ENCODE measurements at regions not wholly inside any gene's neighbourhood (a gene's known extent, or its start where the extent isn't known, plus 50 kb on each side); places are given as distances from the start of the nearest gene placed in this dataset.

DNA sequence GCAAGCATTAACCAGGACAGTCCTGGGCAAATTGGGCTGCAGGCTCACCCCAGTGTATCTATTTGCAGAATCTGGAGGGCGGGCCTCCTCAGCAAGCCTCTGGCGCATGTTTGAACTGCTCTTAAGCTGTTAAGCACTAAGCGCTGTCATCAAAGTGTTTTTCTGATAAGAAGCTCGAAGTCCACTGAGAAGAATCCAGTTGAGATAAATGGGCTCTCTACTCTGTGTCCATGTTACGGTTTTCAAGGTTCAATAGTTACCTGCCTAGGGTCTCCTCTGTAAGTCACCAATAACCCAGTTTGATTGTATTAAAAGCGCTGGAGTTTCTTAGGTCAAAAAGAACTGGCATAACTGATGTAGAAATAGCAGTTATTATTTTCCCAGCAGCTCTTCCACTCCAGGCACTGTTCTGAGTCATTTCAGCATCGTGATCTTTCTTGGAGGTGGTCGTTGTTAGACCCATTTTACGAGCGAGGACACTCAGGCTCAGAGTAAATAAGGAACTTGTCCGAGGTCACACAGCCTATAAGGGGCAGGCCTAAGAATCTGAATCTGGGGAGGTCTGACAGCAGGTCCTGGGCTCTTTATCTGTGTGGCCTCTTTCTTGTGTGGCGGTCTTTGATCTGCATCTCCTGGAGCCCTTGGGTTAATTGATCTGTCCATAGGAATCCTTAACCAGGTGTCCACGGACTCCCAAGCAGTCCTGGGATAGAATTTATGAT is 207.4 kb upstream of the ZNF217 start:
- no peaks in the 10 kb centered on the region for H3K4me1 ChIP-seq (ENCODE audit: control insufficient read depth in 2 of 2, insufficient read depth in 2 of 2, low read length in 2 of 2)
- H3K27ac Mint-ChIP-seq = no peak overlapping the region
- POLR2A ChIA-PET = interaction anchor here (0.6 kb wide), 1 partner anchor 14 kb away, joined by 4 read pairs; no protein-coding TSS in a partner anchor
- H3K4me1 Mint-ChIP-seq = no peaks in the 10 kb centered on the region
- no peaks in the 10 kb centered on the region for H3K9me3 ChIP-seq (ENCODE audit: control insufficient read depth in 2 of 3, low read length in 3 of 3)
- DNase-seq = no peak
- peaks cover 0 to under 1% (median 0%) of the 10 kb centered on the region in 5 donors for H3K36me3 Mint-ChIP-seq
- H3K9me3 Mint-ChIP-seq = peaks cover 0 to 2% (median 0%) of the 10 kb centered on the region in 11 donors
- H3K36me3 ChIP-seq (ENCODE audit: control insufficient read depth in 2 of 3, insufficient read depth in 3 of 3, low read length in 3 of 3) = no peaks in the 10 kb centered on the region
- intact Hi-C loops (cut with micrococcal nuclease) = no loop called here
- CTCF ChIA-PET = no interaction called here
- H3K27me3 ChIP-seq (ENCODE audit: control insufficient read depth in 2 of 2, insufficient read depth in 2 of 2, low read length in 2 of 2) = no peaks in the 10 kb centered on the region
- no peak overlapping the region for H3K27ac ChIP-seq (ENCODE audit: low read depth, low read length)
- no peak for ATAC-seq
- no peak overlapping the region for H3K4me3 ChIP-seq (ENCODE audit: low read length)
- no peaks in the 10 kb centered on the region for H3K27me3 Mint-ChIP-seq
- H3K4me3 Mint-ChIP-seq = no peak overlapping the region

DNA sequence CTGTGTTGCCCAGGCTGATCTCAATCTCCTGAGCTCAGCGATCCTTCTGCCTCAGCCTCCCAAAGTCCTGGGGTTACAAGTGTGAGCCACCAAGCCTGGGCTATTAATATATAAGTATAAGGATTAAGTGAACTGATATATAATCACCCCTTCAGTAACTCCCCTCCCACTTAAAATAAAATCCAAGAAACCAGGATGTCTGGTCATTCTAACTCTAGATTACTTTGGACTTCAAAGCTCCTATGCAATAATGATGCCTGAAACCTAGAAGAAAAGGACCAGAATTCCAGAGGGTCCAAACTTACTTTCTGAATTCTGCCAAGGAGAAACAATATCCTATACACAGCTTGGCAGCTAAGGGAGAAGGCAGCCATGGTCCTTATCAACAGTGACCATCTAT is 206.8 kb upstream of the ZNF217 start:
- intact Hi-C loops (cut with micrococcal nuclease) = no loop called here
- Histone ChIP-seq H3K27me3 (ENCODE audit: control insufficient read depth in 2 of 2, insufficient read depth in 2 of 2, low read length in 2 of 2) (no peaks in the 10 kb centered on the region), H3K27ac (ENCODE audit: low read depth, low read length) (no peak overlapping the region), H3K9me3 (ENCODE audit: control insufficient read depth in 2 of 3, low read length in 3 of 3) (no peaks in the 10 kb centered on the region), H3K4me3 (ENCODE audit: low read length) (no peak overlapping the region), H3K4me1 (ENCODE audit: control insufficient read depth in 2 of 2, insufficient read depth in 2 of 2, low read length in 2 of 2) (no peaks in the 10 kb centered on the region), H3K36me3 (ENCODE audit: control insufficient read depth in 2 of 3, insufficient read depth in 3 of 3, low read length in 3 of 3) (no peaks in the 10 kb centered on the region)
- Mint-ChIP-seq H3K4me3 (no peak overlapping the region), H3K36me3 (peaks cover 0 to 2% (median 0%) of the 10 kb centered on the region in 5 donors), H3K4me1 (no peaks in the 10 kb centered on the region), H3K27me3 (no peaks in the 10 kb centered on the region), H3K9me3 (peaks cover 0 to 2% (median 0%) of the 10 kb centered on the region in 11 donors), H3K27ac (no peak overlapping the region)
- CTCF ChIA-PET = no interaction called here
- POLR2A ChIA-PET = interaction anchor here (0.6 kb wide), 1 partner anchor 13 kb away, joined by 4 read pairs; no protein-coding TSS in a partner anchor
- DNase-seq (no peak), ATAC-seq (no peak)

DNA sequence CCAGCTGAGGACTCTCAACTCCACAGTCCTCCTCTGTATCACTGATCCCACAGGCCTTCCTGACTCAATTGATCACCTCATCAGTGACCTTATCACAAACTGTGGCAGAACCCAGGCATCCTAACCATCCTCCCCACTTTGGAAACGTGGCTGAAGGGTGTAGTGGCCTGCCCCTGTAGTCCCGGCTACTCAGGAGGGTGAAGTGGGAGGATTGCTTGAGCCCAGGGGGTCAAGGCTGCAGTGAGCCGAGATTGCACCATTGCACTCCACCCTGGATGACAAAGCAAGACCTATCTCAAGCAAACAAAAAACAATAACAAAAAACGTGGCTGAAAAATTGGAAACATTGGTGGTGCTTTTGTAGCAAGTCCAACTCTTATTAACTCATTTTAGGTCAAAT is 203.4 kb upstream of the ZNF217 start:
- peaks cover 0 to 2% (median 0%) of the 10 kb centered on the region in 5 donors for H3K36me3 Mint-ChIP-seq
- ChIA-PET POLR2A (no interaction called here), CTCF (no interaction called here)
- no peak for DNase-seq
- peaks cover 0 to 3% (median 0%) of the 10 kb centered on the region in 11 donors for H3K9me3 Mint-ChIP-seq
- H3K27me3 ChIP-seq (ENCODE audit: control insufficient read depth in 2 of 2, insufficient read depth in 2 of 2, low read length in 2 of 2) = no peaks in the 10 kb centered on the region
- intact Hi-C loops (cut with micrococcal nuclease) = no loop called here
- no peak overlapping the region for H3K4me3 ChIP-seq (ENCODE audit: low read length)
- H3K4me1 Mint-ChIP-seq = peaks cover 0 to 4% (median 0%) of the 10 kb centered on the region in 7 donors
- no peak overlapping the region for H3K4me3 Mint-ChIP-seq
- no peaks in the 10 kb centered on the region for H3K9me3 ChIP-seq (ENCODE audit: control insufficient read depth in 2 of 3, low read length in 3 of 3)
- ATAC-seq = no peak
- H3K27ac ChIP-seq (ENCODE audit: low read depth, low read length) = no peak overlapping the region
- H3K36me3 ChIP-seq (ENCODE audit: control insufficient read depth in 2 of 3, insufficient read depth in 3 of 3, low read length in 3 of 3) = no peaks in the 10 kb centered on the region
- H3K27ac Mint-ChIP-seq = no peak overlapping the region
- no peaks in the 10 kb centered on the region for H3K4me1 ChIP-seq (ENCODE audit: control insufficient read depth in 2 of 2, insufficient read depth in 2 of 2, low read length in 2 of 2)
- H3K27me3 Mint-ChIP-seq = no peaks in the 10 kb centered on the region

DNA sequence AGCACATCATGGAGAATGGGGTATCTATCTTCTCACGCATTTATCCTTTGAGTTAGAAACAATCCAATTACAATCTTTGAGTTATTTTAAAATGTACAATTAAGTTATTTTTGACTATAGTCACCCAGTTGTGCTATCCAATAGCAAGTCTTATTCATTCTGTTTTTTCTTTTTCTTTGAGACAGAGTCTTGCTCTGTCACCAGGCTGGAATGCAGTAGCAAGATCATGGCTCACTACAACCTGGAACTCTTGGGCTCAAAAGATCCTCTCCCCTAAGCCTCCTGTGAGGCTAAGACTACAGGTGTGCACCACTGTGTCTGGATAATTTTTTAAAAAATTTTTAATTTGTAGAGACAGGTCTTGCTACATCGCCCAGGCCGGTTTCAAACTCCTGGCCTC is 201.5 kb upstream of the ZNF217 start:
- Histone ChIP-seq H3K27me3 (ENCODE audit: control insufficient read depth in 2 of 2, insufficient read depth in 2 of 2, low read length in 2 of 2) (no peaks in the 10 kb centered on the region), H3K9me3 (ENCODE audit: control insufficient read depth in 2 of 3, low read length in 3 of 3) (no peaks in the 10 kb centered on the region), H3K4me3 (ENCODE audit: low read length) (no peak overlapping the region), H3K27ac (ENCODE audit: low read depth, low read length) (no peak overlapping the region), H3K36me3 (ENCODE audit: control insufficient read depth in 2 of 3, insufficient read depth in 3 of 3, low read length in 3 of 3) (no peaks in the 10 kb centered on the region), H3K4me1 (ENCODE audit: control insufficient read depth in 2 of 2, insufficient read depth in 2 of 2, low read length in 2 of 2) (no peaks in the 10 kb centered on the region)
- intact Hi-C loops (cut with micrococcal nuclease) = no loop called here
- DNase-seq (no peak), ATAC-seq (no peak)
- Mint-ChIP-seq H3K4me3 (no peak overlapping the region), H3K36me3 (peaks cover 0 to 2% (median 0%) of the 10 kb centered on the region in 5 donors), H3K4me1 (peaks cover 0 to 4% (median 0%) of the 10 kb centered on the region in 7 donors), H3K27ac (peak overlapping the region in 1 of 9 donors; percentile 25), H3K9me3 (peaks cover 0 to 3% (median 0%) of the 10 kb centered on the region in 11 donors), H3K27me3 (no peaks in the 10 kb centered on the region)
- ChIA-PET POLR2A (interaction anchor here (0.6 kb wide), 1 partner anchor 74 kb away, joined by 4 read pairs; no protein-coding TSS in a partner anchor), CTCF (no interaction called here)

DNA sequence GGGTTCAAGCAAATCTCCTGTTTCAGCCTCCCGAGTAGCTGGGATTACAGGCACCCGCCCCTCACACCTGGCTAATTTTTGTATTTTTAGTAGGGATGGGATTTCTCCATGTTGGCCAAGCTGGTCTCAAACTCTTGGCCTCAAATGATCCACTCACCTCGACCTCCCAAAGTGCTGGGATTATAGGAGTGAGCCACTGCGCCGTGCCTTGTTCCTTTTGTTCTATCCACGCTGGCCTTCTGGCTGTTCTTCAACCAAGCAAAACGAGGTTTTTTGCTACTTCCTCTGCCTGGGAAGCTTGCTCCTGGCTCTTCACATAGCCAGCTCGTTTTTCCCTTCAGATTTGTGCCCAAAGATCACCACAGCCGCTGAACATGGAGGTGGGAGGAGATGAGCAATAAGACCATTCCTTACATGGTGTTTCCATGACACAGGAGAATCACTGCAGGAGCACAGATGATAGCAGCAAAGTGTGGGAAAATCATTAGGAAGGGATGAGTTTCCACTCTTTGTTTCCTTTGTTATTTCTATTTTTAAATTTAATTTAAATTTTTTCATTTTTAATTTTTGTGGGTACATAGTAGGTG is 201.0 kb upstream of the ZNF217 start:
- no peak overlapping the region for H3K4me3 ChIP-seq (ENCODE audit: low read length)
- H3K27me3 ChIP-seq (ENCODE audit: control insufficient read depth in 2 of 2, insufficient read depth in 2 of 2, low read length in 2 of 2) = no peaks in the 10 kb centered on the region
- ATAC-seq = no peak
- H3K36me3 ChIP-seq (ENCODE audit: control insufficient read depth in 2 of 3, insufficient read depth in 3 of 3, low read length in 3 of 3) = no peaks in the 10 kb centered on the region
- Mint-ChIP-seq H3K9me3 (peaks cover 0 to 3% (median 0%) of the 10 kb centered on the region in 11 donors), H3K4me3 (no peak overlapping the region), H3K4me1 (peaks cover 0 to 4% (median 0%) of the 10 kb centered on the region in 7 donors), H3K27me3 (no peaks in the 10 kb centered on the region), H3K36me3 (peaks cover 0 to 2% (median 0%) of the 10 kb centered on the region in 5 donors), H3K27ac (no peak overlapping the region)
- no peak for DNase-seq
- H3K4me1 ChIP-seq (ENCODE audit: control insufficient read depth in 2 of 2, insufficient read depth in 2 of 2, low read length in 2 of 2) = no peaks in the 10 kb centered on the region
- intact Hi-C loops (cut with micrococcal nuclease) = no loop called here
- ChIA-PET CTCF (interaction anchor here (1.6 kb wide), 1 partner anchor 216 kb away, joined by 3 read pairs; no protein-coding TSS in a partner anchor), POLR2A (interaction anchor here (0.6 to 1.2 kb wide), 3 partner anchors 33 to 185 kb away, joined by 3 to 4 read pairs (median 4); no protein-coding TSS in a partner anchor)
- no peak overlapping the region for H3K27ac ChIP-seq (ENCODE audit: low read depth, low read length)
- H3K9me3 ChIP-seq (ENCODE audit: control insufficient read depth in 2 of 3, low read length in 3 of 3) = no peaks in the 10 kb centered on the region

DNA sequence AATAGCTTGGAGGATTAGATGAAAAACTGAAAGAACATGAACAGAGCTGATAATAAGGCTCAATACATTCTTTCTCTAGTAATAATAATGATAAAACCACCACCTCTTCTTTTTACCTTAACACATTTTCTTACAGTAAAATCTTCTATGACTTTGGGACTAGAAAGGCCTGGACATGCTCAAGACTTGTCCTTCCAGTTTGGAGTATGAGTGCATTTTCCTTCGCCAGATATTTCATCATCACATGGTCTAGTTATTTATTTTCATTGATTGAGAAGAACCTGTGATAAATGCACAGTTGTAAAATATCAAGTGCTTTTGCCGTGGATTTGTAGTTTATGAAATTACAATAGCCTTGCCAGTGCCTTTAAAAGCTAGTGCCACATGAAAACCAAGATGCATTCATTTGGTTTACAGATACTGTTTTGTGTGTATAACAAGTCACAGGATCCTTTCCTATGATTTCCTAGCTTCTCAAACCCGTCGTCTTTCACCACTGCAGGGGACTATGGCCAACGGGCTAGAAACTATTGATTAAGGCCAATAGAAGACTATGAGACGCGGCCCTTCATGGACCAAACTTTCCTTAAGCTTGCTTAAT is 200.2 kb upstream of the ZNF217 start:
- Histone ChIP-seq H3K27me3 (ENCODE audit: control insufficient read depth in 2 of 2, insufficient read depth in 2 of 2, low read length in 2 of 2) (no peaks in the 10 kb centered on the region), H3K9me3 (ENCODE audit: control insufficient read depth in 2 of 3, low read length in 3 of 3) (no peaks in the 10 kb centered on the region), H3K4me1 (ENCODE audit: control insufficient read depth in 2 of 2, insufficient read depth in 2 of 2, low read length in 2 of 2) (no peaks in the 10 kb centered on the region), H3K27ac (ENCODE audit: low read depth, low read length) (no peak overlapping the region), H3K36me3 (ENCODE audit: control insufficient read depth in 2 of 3, insufficient read depth in 3 of 3, low read length in 3 of 3) (no peaks in the 10 kb centered on the region), H3K4me3 (ENCODE audit: low read length) (no peak overlapping the region)
- H3K4me1 Mint-ChIP-seq = peaks cover 0 to 4% (median 0%) of the 10 kb centered on the region in 7 donors
- peaks cover 0 to 3% (median 0%) of the 10 kb centered on the region in 11 donors for H3K9me3 Mint-ChIP-seq
- no peak overlapping the region for H3K27ac Mint-ChIP-seq
- DNase-seq (no peak), ATAC-seq (no peak)
- H3K27me3 Mint-ChIP-seq = no peaks in the 10 kb centered on the region
- CTCF ChIA-PET = interaction anchor here (0.6 to 1.6 kb wide), 2 partner anchors 185 to 215 kb away, joined by 3 read pairs; no protein-coding TSS in a partner anchor
- H3K4me3 Mint-ChIP-seq = no peak overlapping the region
- H3K36me3 Mint-ChIP-seq = peaks cover 0 to 2% (median 0%) of the 10 kb centered on the region in 5 donors
- intact Hi-C loops (cut with micrococcal nuclease) = no loop called here
- POLR2A ChIA-PET = interaction anchor here (1.1 to 1.2 kb wide), 2 partner anchors 34 to 185 kb away, joined by 3 to 4 read pairs; no protein-coding TSS in a partner anchor
